ENCODE measurements at regions not wholly inside any gene's neighbourhood (a gene's known extent, or its start where the extent isn't known, plus 50 kb on each side); places are given as distances from the start of the nearest gene placed in this dataset.
"Not testable (repeated sequence)": the region's sequence is repeated elsewhere in the genome, so short reads cannot be mapped to it uniquely, and the experiment has no call there.

- not testable (repeated sequence) for H3K9me3 Mint-ChIP-seq; H3K36me3 Mint-ChIP-seq; H3K9ac ChIP-seq; H3K79me2 ChIP-seq (ENCODE audit: low read depth); H3K27me3 Mint-ChIP-seq (ENCODE audit: insufficient read depth, low read depth); H3K4me3 ChIP-seq; H3K4me3 Mint-ChIP-seq; H2AFZ ChIP-seq (replicated peaks); H3K4me1 ChIP-seq; DNase-seq (ENCODE audit: low spot score); H3F3A ChIP-seq (ENCODE audit: low read depth); H3K9me3 ChIP-seq (ENCODE audit: low read depth); H3K27ac ChIP-seq; H4K20me1 ChIP-seq (ENCODE audit: low read depth); H3K4me2 ChIP-seq; H3K27ac Mint-ChIP-seq; H3K36me3 ChIP-seq
- H3K4me1 Mint-ChIP-seq = peaks cover 21% of the 10 kb centered on the region
- peaks cover 23% of the 10 kb centered on the region for H3K27me3 ChIP-seq
Measured at GRCh38 chr7:149978537-149978936, 104.8 kb downstream of the ATP6V0E2 start.

DNA sequence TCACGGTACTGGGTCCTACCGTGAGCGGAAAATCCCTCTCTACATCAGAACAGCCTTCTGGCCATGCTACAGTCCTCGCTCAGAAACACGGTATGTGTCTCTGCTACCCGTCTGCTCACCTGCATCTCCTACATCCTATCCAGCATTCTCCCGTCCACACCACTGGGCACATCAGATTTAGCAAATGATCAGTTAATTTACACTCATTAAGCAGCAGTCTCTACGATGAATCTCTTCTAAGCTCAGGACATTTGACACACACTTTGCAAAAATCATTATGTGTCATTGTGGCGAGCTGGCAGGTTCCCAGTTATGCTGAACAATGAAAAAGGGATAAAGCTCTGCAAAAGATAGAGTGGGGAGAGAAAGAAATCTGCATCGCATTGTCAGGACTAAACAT, 105.2 kb downstream of the ATP6V0E2 start:
- not testable (repeated sequence) for H3K9me3 ChIP-seq (ENCODE audit: low read depth); H3K27ac ChIP-seq; H3K36me3 ChIP-seq; H3K4me3 Mint-ChIP-seq; H2AFZ ChIP-seq (replicated peaks); H3K36me3 Mint-ChIP-seq; H3F3A ChIP-seq (ENCODE audit: low read depth); H3K9ac ChIP-seq; H4K20me1 ChIP-seq (ENCODE audit: low read depth); H3K4me3 ChIP-seq; H3K4me1 ChIP-seq; H3K27ac Mint-ChIP-seq; H3K9me3 Mint-ChIP-seq; DNase-seq (ENCODE audit: low spot score); H3K79me2 ChIP-seq (ENCODE audit: low read depth); H3K27me3 Mint-ChIP-seq (ENCODE audit: insufficient read depth, low read depth); H3K4me2 ChIP-seq
- H3K27me3 ChIP-seq = peaks cover 27% of the 10 kb centered on the region
- peaks cover 21% of the 10 kb centered on the region for H3K4me1 Mint-ChIP-seq

- H3K4me1 ChIP-seq; H3K4me3 Mint-ChIP-seq; H3K9me3 Mint-ChIP-seq; H3K4me2 ChIP-seq; H3K4me1 Mint-ChIP-seq; H3K36me3 Mint-ChIP-seq; H2AFZ ChIP-seq (replicated peaks); H4K20me1 ChIP-seq (ENCODE audit: low read depth); H3K9ac ChIP-seq; H3K79me2 ChIP-seq (ENCODE audit: low read depth); DNase-seq (ENCODE audit: low spot score); H3K9me3 ChIP-seq (ENCODE audit: low read depth); H3K36me3 ChIP-seq; H3F3A ChIP-seq (ENCODE audit: low read depth); H3K4me3 ChIP-seq; H3K27me3 Mint-ChIP-seq (ENCODE audit: insufficient read depth, low read depth); H3K27ac Mint-ChIP-seq; H3K27ac ChIP-seq: not testable (repeated sequence)
- peaks cover 19% of the 10 kb centered on the region for H3K27me3 ChIP-seq
Measured at GRCh38 chr7:149982537-149983112, 108.9 kb downstream of the ATP6V0E2 start.

DNA sequence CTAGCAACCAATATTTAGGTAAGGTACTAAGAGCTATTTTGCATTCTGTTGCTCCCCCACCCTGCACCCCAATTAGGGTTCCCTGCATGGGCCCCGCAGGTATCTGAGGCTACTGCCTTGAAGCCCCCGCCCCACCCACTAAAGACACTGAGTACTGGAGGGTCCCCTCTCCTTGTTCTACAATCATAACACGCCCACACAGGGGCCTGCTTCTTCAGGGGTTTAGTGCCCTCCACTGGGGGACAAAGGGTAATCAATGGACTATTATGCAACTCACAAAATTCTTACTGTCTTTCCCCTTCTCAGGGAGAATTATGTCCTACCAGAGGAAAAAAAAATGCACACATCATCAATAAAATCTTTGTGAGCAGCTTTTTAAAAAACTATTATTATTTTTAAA, 113.1 kb downstream of the ATP6V0E2 start:
- H3K27me3 Mint-ChIP-seq (ENCODE audit: insufficient read depth, low read depth); H3K36me3 ChIP-seq; H3K4me2 ChIP-seq; H3K79me2 ChIP-seq (ENCODE audit: low read depth); H2AFZ ChIP-seq (replicated peaks); H3K27ac ChIP-seq; H3K27ac Mint-ChIP-seq; H3F3A ChIP-seq (ENCODE audit: low read depth); H3K4me1 ChIP-seq; H3K36me3 Mint-ChIP-seq; DNase-seq (ENCODE audit: low spot score); H3K9ac ChIP-seq; H3K4me3 Mint-ChIP-seq; H3K4me3 ChIP-seq; H3K9me3 ChIP-seq (ENCODE audit: low read depth); H4K20me1 ChIP-seq (ENCODE audit: low read depth); H3K9me3 Mint-ChIP-seq; H3K4me1 Mint-ChIP-seq: not testable (repeated sequence)
- H3K27me3 ChIP-seq = peaks cover 10% of the 10 kb centered on the region

GRCh38 chr7:149991652-149992302, 118.0 kb downstream of the ATP6V0E2 start:
- H3K27me3 Mint-ChIP-seq (ENCODE audit: insufficient read depth, low read depth); DNase-seq (ENCODE audit: low spot score); H3K4me3 ChIP-seq; H3K27me3 ChIP-seq; H2AFZ ChIP-seq (replicated peaks); H3K4me1 Mint-ChIP-seq; H3K4me2 ChIP-seq; H3K9ac ChIP-seq; H3K36me3 Mint-ChIP-seq; H3K4me1 ChIP-seq; H3K79me2 ChIP-seq (ENCODE audit: low read depth); H3K4me3 Mint-ChIP-seq; H4K20me1 ChIP-seq (ENCODE audit: low read depth); H3F3A ChIP-seq (ENCODE audit: low read depth); H3K27ac ChIP-seq; H3K27ac Mint-ChIP-seq; H3K9me3 ChIP-seq (ENCODE audit: low read depth); H3K9me3 Mint-ChIP-seq; H3K36me3 ChIP-seq: not testable (repeated sequence)

- DNase-seq (ENCODE audit: low spot score); H3K27me3 ChIP-seq; H3F3A ChIP-seq (ENCODE audit: low read depth); H3K4me3 ChIP-seq; H3K79me2 ChIP-seq (ENCODE audit: low read depth); H3K27ac ChIP-seq; H3K9me3 ChIP-seq (ENCODE audit: low read depth); H3K27ac Mint-ChIP-seq; H3K36me3 ChIP-seq; H3K4me2 ChIP-seq; H3K9me3 Mint-ChIP-seq; H3K9ac ChIP-seq; H4K20me1 ChIP-seq (ENCODE audit: low read depth); H3K36me3 Mint-ChIP-seq; H2AFZ ChIP-seq (replicated peaks); H3K4me3 Mint-ChIP-seq; H3K4me1 ChIP-seq; H3K4me1 Mint-ChIP-seq; H3K27me3 Mint-ChIP-seq (ENCODE audit: insufficient read depth, low read depth): not testable (repeated sequence)
Measured at GRCh38 chr7:149992366-149992765, 118.6 kb downstream of the ATP6V0E2 start.

GRCh38 chr7:149995369-149996026, 121.7 kb downstream of the ATP6V0E2 start:
- H3K27me3 ChIP-seq; H3K27ac Mint-ChIP-seq; H3K36me3 ChIP-seq; H3K9me3 ChIP-seq (ENCODE audit: low read depth); H3F3A ChIP-seq (ENCODE audit: low read depth); H3K4me2 ChIP-seq; H3K9ac ChIP-seq; H3K4me1 Mint-ChIP-seq; H2AFZ ChIP-seq (replicated peaks); H3K9me3 Mint-ChIP-seq; H3K79me2 ChIP-seq (ENCODE audit: low read depth); H3K27me3 Mint-ChIP-seq (ENCODE audit: insufficient read depth, low read depth); H3K36me3 Mint-ChIP-seq; H3K4me3 ChIP-seq; H4K20me1 ChIP-seq (ENCODE audit: low read depth); H3K4me1 ChIP-seq; DNase-seq (ENCODE audit: low spot score); H3K27ac ChIP-seq; H3K4me3 Mint-ChIP-seq: not testable (repeated sequence)
